ENCODE measurements at regions not wholly inside any gene's neighbourhood (a gene's known extent, or its start where the extent isn't known, plus 50 kb on each side); places are given as distances from the start of the nearest gene placed in this dataset.

GRCh38 chr7:51543801-51544553 is 227.4 kb upstream of the COBL start:
- no peak for TF ChIP-seq CTCF (conservative IDR thresholded peaks at IDR 0.05)
- TF ChIP-seq EZH2 (IDR thresholded peaks at IDR 0.05; ENCODE audit: low read depth), result no peak
